Kidney capillary endothelial cell (primary cell): ENCODE measurements at regions not wholly inside any gene's neighbourhood (a gene's known extent, or its start where the extent isn't known, plus 50 kb on each side); places are given as distances from the start of the nearest gene placed in this dataset.
"Not testable (repeated sequence)": the region's sequence is repeated elsewhere in the genome, so short reads cannot be mapped to it uniquely, and the experiment has no call there.

Experiments used
- DNase-seq: peaks from one replicate; pipeline ENCODE4 v3.0.0-alpha.2; 2018; ENCODE audit warnings: low spot score

- no peak for DNase-seq
Observed at GRCh38 chr11:86167499-86168164, 76.9 kb upstream of the EED start.

- DNase-seq, result not testable (repeated sequence)
Observed at GRCh38 chr11:86166287-86166686, 78.3 kb upstream of the EED start.

- no peak for DNase-seq
Observed at GRCh38 chr11:86164106-86164505, 80.4 kb upstream of the EED start.

GRCh38 chr11:86163221-86163876 lies 81.2 kb upstream of the EED start:
- not testable (repeated sequence) for DNase-seq

GRCh38 chr11:86162239-86162638 lies 82.3 kb upstream of the EED start:
- DNase-seq, result peak; percentile 10

- no peak for DNase-seq
Observed at GRCh38 chr11:86161837-86162236, 82.7 kb upstream of the EED start.

GRCh38 chr11:86161336-86161735 lies 83.2 kb upstream of the EED start:
- DNase-seq, result no peak

GRCh38 chr11:86160541-86161149 lies 83.9 kb upstream of the EED start:
- DNase-seq, result no peak

- DNase-seq, result no peak
Observed at GRCh38 chr11:86159581-86159891, 85.0 kb upstream of the EED start.

GRCh38 chr11:86158704-86159580 lies 85.6 kb upstream of the EED start:
- no peak for DNase-seq

- DNase-seq, result no peak
Observed at GRCh38 chr11:86157797-86158378, 86.7 kb upstream of the EED start.

- DNase-seq, result no peak
Observed at GRCh38 chr11:86156397-86156955, 87.6 kb upstream of the PICALM start.

GRCh38 chr11:86155200-86155844 lies 86.4 kb upstream of the PICALM start:
- no peak for DNase-seq

GRCh38 chr11:86153439-86153838 lies 84.6 kb upstream of the PICALM start:
- no peak for DNase-seq

- no peak for DNase-seq
Observed at GRCh38 chr11:86152901-86153300, 84.0 kb upstream of the PICALM start.

- DNase-seq, result peak; percentile 65
Observed at GRCh38 chr11:86152006-86152862, 83.3 kb upstream of the PICALM start.

- peak; percentile 40 for DNase-seq
Observed at GRCh38 chr11:86151174-86152005, 82.5 kb upstream of the PICALM start.

- no peak for DNase-seq
Observed at GRCh38 chr11:86150847-86151173, 81.9 kb upstream of the PICALM start.

- DNase-seq, result no peak
Observed at GRCh38 chr11:86149792-86150191, 80.9 kb upstream of the PICALM start.

- no peak for DNase-seq
Observed at GRCh38 chr11:86148345-86148747, 79.5 kb upstream of the PICALM start.
